ENCODE measurements at regions not wholly inside any gene's neighbourhood (a gene's known extent, or its start where the extent isn't known, plus 50 kb on each side); places are given as distances from the start of the nearest gene placed in this dataset.

- Histone ChIP-seq H3K4me2 (no peak overlapping the region), H3K4me3 (no peak overlapping the region), H3K27ac (no peak overlapping the region), H3K4me1 (no peaks in the 10 kb centered on the region), H3K9me3 (no peaks in the 10 kb centered on the region)
- POLR2A ChIA-PET, result no interaction called here
- no peak for FAIRE-seq
- no peak for TF ChIP-seq ZSCAN20 (CRISPR knock-in tag; IDR thresholded peaks at IDR 0.05)
- no peak for TF ChIP-seq SMC3 (IDR thresholded peaks at IDR 0.05)
- TF ChIP-seq SREBF2 (IDR thresholded peaks at IDR 0.05), result no peak
- no peak for TF ChIP-seq RAD21 (conservative IDR thresholded peaks at IDR 0.05 in 1 of 2, IDR thresholded peaks at IDR 0.05 in 1 of 2)
- no peak for TF ChIP-seq HMGXB4 (CRISPR knock-in tag; IDR thresholded peaks at IDR 0.05; ENCODE audit: borderline replicate concordance)
- no peak for TF ChIP-seq MYC (IDR thresholded peaks at IDR 0.05; ENCODE audit: borderline replicate concordance, low read length)
- TF ChIP-seq FOXS1 (CRISPR knock-in tag; IDR thresholded peaks at IDR 0.05), result no peak
- no peak for TF ChIP-seq EHF (CRISPR knock-in tag; IDR thresholded peaks at IDR 0.05)
- TF ChIP-seq E2F6 (IDR thresholded peaks at IDR 0.05; ENCODE audit: borderline replicate concordance, low read depth), result no peak
- TF ChIP-seq HDAC2 (IDR thresholded peaks at IDR 0.05), result no peak
- TF ChIP-seq PBX3 (IDR thresholded peaks at IDR 0.05), result no peak
- no peak for TF ChIP-seq POLR2AphosphoS2 (conservative IDR thresholded peaks at IDR 0.05; ENCODE audit: low read length)
- no peak for TF ChIP-seq HOXA7 (CRISPR knock-in tag; IDR thresholded peaks at IDR 0.05)
- TF ChIP-seq KDM5A (IDR thresholded peaks at IDR 0.05), result no peak
- TF ChIP-seq CBX2 (IDR thresholded peaks at IDR 0.05; ENCODE audit: borderline replicate concordance, low read depth), result no peak
- TF ChIP-seq CHD4 (IDR thresholded peaks at IDR 0.05; ENCODE audit: borderline replicate concordance), result no peak
- TF ChIP-seq JUNB (IDR thresholded peaks at IDR 0.05), result no peak
- no peak for TF ChIP-seq KDM1A (IDR thresholded peaks at IDR 0.05; ENCODE audit: low read depth)
- TF ChIP-seq GATA3 (IDR thresholded peaks at IDR 0.05; ENCODE audit: borderline replicate concordance), result no peak
- no peak for TF ChIP-seq RCOR1 (IDR thresholded peaks at IDR 0.05; ENCODE audit: low read depth, low read length)
- DNase-seq (ENCODE audit: low read depth in 1 of 2, low spot score in 1 of 2), result no peak
- no peak for ATAC-seq
- CTCF ChIA-PET, result no interaction called here
- 46% methylated on average over 9 of the region's 9 CpGs for WGBS (ENCODE audit: missing lambda C conversion rate)
Observed at GRCh38 chr2:177030451-177031105, 182.0 kb upstream of the HNRNPA3 start.

- FAIRE-seq (no peak), DNase-seq (ENCODE audit: low read depth in 1 of 2, low spot score in 1 of 2) (no peak), ATAC-seq (no peak; a peak in 1 of 6 replicates)
- TF ChIP-seq CEBPB (IDR thresholded peaks at IDR 0.05) (no peak), MAFK (IDR thresholded peaks at IDR 0.05; ENCODE audit: partially characterized antibody) (peak; percentile 80)
- CTCF ChIA-PET, result no interaction called here
- 4% methylated on average over 3 of the region's 3 CpGs for WGBS (ENCODE audit: missing lambda C conversion rate)
- Histone ChIP-seq H3K4me2 (no peak overlapping the region), H3K9me3 (no peaks in the 10 kb centered on the region), H3K4me3 (no peak overlapping the region), H3K4me1 (no peaks in the 10 kb centered on the region), H3K27ac (no peak overlapping the region)
- POLR2A ChIA-PET, result no interaction called here
Observed at GRCh38 chr2:177031438-177032180, 181.0 kb upstream of the HNRNPA3 start.

Data from A549 (cell line).